PFSK-1 (cell line): ENCODE measurements at regions not wholly inside any gene's neighbourhood (a gene's known extent, or its start where the extent isn't known, plus 50 kb on each side); places are given as distances from the start of the nearest gene placed in this dataset.

Experiments used
- FOXP2 ChIP-seq: optimal IDR thresholded peaks from 2 replicates; pipeline ENCODE3; 2011; ENCODE audit warnings: borderline replicate concordance, control low read depth, inconsistent platforms; ENCODE audit not compliant: insufficient read depth; ENCODE audit errors: extremely low read length, extremely low read depth
- POLR2AphosphoS5 ChIP-seq: IDR thresholded peaks from 2 replicates; pipeline ENCODE4 v1.6.1; 2012; ENCODE audit warnings: low read depth, mild to moderate bottlenecking, control low read depth, low read length, moderate library complexity
- REST ChIP-seq, 2 experiments: IDR thresholded peaks; 2 replicates each; pipeline versions ENCODE4 v1.6.1 to v1.8.0; 2011 to 2012; ENCODE audit warnings: low read depth in 2 of 2, low read length in 2 of 2, control low read depth in 1 of 2, inconsistent platforms in 1 of 2, mild to moderate bottlenecking in 1 of 2, moderate library complexity in 1 of 2; ENCODE audit not compliant: insufficient read depth in 1 of 2
- SIN3A ChIP-seq: IDR thresholded peaks from 2 replicates; pipeline ENCODE4 v1.6.1; 2012; ENCODE audit warnings: mild to moderate bottlenecking, low read length, moderate library complexity, borderline replicate concordance; ENCODE audit not compliant: insufficient read depth
- TAF1 ChIP-seq: IDR thresholded peaks from 2 replicates; pipeline ENCODE4 v1.6.1; 2012; ENCODE audit warnings: low read length, control low read depth, borderline replicate concordance; ENCODE audit not compliant: insufficient read depth

GRCh38 chr2:76464310-76464709, 753.6 kb upstream of the GCFC2 start:
- TF ChIP-seq FOXP2 (no peak), SIN3A (no peak), POLR2AphosphoS5 (no peak), TAF1 (no peak), REST (IDR thresholded peaks at IDR 0.05; ENCODE audit: insufficient read depth in 1 of 2, low read depth in 2 of 2, low read length in 2 of 2) (no peak)

- TF ChIP-seq SIN3A (no peak), REST (IDR thresholded peaks at IDR 0.05; ENCODE audit: insufficient read depth in 1 of 2, low read depth in 2 of 2, low read length in 2 of 2) (no peak), FOXP2 (no peak), POLR2AphosphoS5 (no peak), TAF1 (no peak)
Measured at GRCh38 chr2:76461431-76461830, 750.7 kb upstream of the GCFC2 start.

GRCh38 chr2:76455910-76456309, 745.2 kb upstream of the GCFC2 start:
- TF ChIP-seq FOXP2 (no peak), SIN3A (no peak), REST (IDR thresholded peaks at IDR 0.05; ENCODE audit: insufficient read depth in 1 of 2, low read depth in 2 of 2, low read length in 2 of 2) (no peak), POLR2AphosphoS5 (no peak), TAF1 (no peak)

DNA sequence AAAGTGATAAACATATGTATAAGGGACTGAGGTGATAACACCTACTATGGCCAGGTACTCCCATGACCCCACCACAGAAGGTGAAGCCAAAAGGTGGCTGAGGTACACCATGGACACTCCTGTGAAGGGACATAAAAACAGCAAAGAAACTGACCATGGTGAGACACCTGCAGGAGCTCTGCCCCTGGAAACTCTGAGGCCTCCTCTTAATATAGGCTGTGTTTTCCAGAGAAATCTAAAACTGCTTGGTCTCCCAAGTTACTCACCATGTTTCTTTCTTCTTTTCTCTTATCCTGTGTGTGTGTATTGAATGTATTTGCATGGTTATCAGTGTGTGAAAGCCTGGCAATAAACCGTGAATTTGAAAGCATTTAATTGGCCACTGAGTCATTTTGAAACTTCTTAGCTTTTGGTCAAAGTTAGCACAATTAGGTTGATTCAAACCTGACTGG, 739.3 kb upstream of the GCFC2 start:
- TF ChIP-seq REST (IDR thresholded peaks at IDR 0.05; ENCODE audit: insufficient read depth in 1 of 2, low read depth in 2 of 2, low read length in 2 of 2) (no peak), FOXP2 (no peak), POLR2AphosphoS5 (no peak)

DNA sequence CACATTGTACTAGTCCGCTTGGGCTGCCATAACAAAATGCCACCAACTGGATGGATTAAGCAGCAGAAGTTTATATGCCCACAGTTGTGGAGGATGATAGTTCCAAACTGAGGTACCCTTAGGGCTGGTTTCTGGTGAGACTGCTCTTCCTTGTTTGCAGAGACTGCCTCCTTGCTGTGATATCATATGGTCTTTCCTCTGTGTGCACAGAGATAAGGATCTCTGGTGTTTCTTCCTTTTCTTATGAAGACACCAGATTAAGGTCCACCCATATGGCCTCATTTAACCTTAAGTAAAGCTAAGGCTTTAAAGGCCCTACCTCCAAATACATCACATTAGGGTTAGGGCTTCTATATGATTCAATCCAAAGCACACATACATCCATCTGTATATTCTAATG, 738.2 kb upstream of the GCFC2 start:
- no peak for TF ChIP-seq FOXP2
- no peak for TF ChIP-seq SIN3A
- TF ChIP-seq POLR2AphosphoS5, result no peak
